NCI-H774 (cell line): ENCODE measurements at regions not wholly inside any gene's neighbourhood (a gene's known extent, or its start where the extent isn't known, plus 50 kb on each side); places are given as distances from the start of the nearest gene placed in this dataset.

Experiments used
- DNase-seq: peaks from one replicate; lab custom pipeline; 2025; lab: John Stamatoyannopoulos, UW

GRCh38 chr5:72005671-72006070 lies 101.6 kb upstream of the MAP1B start:
- DNase-seq: no peak

- no peak for DNase-seq
Measured at GRCh38 chr5:72006361-72006760, 100.9 kb upstream of the MAP1B start.

GRCh38 chr5:72007336-72008111 lies 99.8 kb upstream of the MAP1B start:
- no peak for DNase-seq

- DNase-seq: no peak
Measured at GRCh38 chr5:72009280-72009679, 98.0 kb upstream of the MAP1B start.

GRCh38 chr5:72010430-72010829 lies 96.8 kb upstream of the MAP1B start:
- no peak for DNase-seq

GRCh38 chr5:72012906-72013305 lies 94.4 kb upstream of the MAP1B start:
- DNase-seq: no peak

GRCh38 chr5:72013766-72014624 lies 93.3 kb upstream of the MAP1B start:
- DNase-seq: peak; percentile 78

GRCh38 chr5:72015103-72015548 lies 92.1 kb upstream of the MAP1B start:
- peak; percentile 92 for DNase-seq

- no peak for DNase-seq
Measured at GRCh38 chr5:72018143-72018803, 89.0 kb upstream of the MAP1B start.

- no peak for DNase-seq
Measured at GRCh38 chr5:72020161-72020983, 86.9 kb upstream of the MAP1B start.

- peak; percentile 48 for DNase-seq
Measured at GRCh38 chr5:72021651-72022357, 85.5 kb upstream of the MAP1B start.

GRCh38 chr5:72028382-72028781 lies 78.9 kb upstream of the MAP1B start:
- no peak for DNase-seq

GRCh38 chr5:72030237-72030636 lies 77.0 kb upstream of the MAP1B start:
- no peak for DNase-seq

- peak; percentile 31 for DNase-seq
Measured at GRCh38 chr5:72032788-72033187, 74.5 kb upstream of the MAP1B start.

- DNase-seq: no peak
Measured at GRCh38 chr5:72034770-72035169, 72.5 kb upstream of the MAP1B start.

- DNase-seq: no peak
Measured at GRCh38 chr5:72035831-72036230, 71.4 kb upstream of the MAP1B start.

- DNase-seq: no peak
Measured at GRCh38 chr5:72036951-72037350, 70.3 kb upstream of the MAP1B start.

- DNase-seq: no peak
Measured at GRCh38 chr5:72040513-72040912, 66.8 kb upstream of the MAP1B start.

GRCh38 chr5:72041654-72042053 lies 65.6 kb upstream of the MAP1B start:
- no peak for DNase-seq

GRCh38 chr5:72042097-72042496 lies 65.2 kb upstream of the MAP1B start:
- peak; percentile 23 for DNase-seq

GRCh38 chr5:72045692-72046091 lies 61.6 kb upstream of the MAP1B start:
- no peak for DNase-seq
